Endothelial cell of umbilical vein (primary cell): ENCODE measurements at regions not wholly inside any gene's neighbourhood (a gene's known extent, or its start where the extent isn't known, plus 50 kb on each side); places are given as distances from the start of the nearest gene placed in this dataset.

Experiments used
- BruUV-seq: library from RNA; stranded (reverse); fragments of 400-500 nt; replicated peaks from 2 replicates; lab custom pipeline; 2021; lab: Mats Ljungman, UMichigan
- CTCF ChIA-PET: fragments of 300-600, 350-600 bp; sonication (Branson Sonifier 250); formaldehyde crosslinking; loops from one replicate; lab custom pipeline; 2021; ENCODE audit warnings: antibody characterized with exemption, inconsistent platforms; lab: Charles Lee
- POLR2A ChIA-PET: fragments of 300-600, 350-600 bp; sonication (Branson Sonifier 250); formaldehyde crosslinking; loops from one replicate; lab custom pipeline; 2021; ENCODE audit warnings: antibody characterized with exemption, inconsistent platforms; lab: Charles Lee
- DNase-seq: peaks from one replicate; pipeline ENCODE4 v3.0.0-alpha.2; 2011; ENCODE audit warnings: low read depth, low spot score
- FAIRE-seq: peaks from 2 replicates; lab custom pipeline; 2011; peaks lifted over from hg19 to GRCh38; lab: Jason Lieb, UNC
- H2AFZ ChIP-seq: 2 replicates; pipeline ENCODE4 v1.6.0; 2012; ENCODE audit warnings: low read depth, low read length, control low read depth, inconsistent platforms
- H3K27ac ChIP-seq: 2 replicates; pipeline ENCODE4 v1.5.1; 2011; ENCODE audit warnings: low read depth, mild to moderate bottlenecking, control low read depth, low read length, moderate library complexity; ENCODE audit not compliant: insufficient read depth
- H3K27me3 ChIP-seq, 2 experiments: 2 replicates each; pipeline versions ENCODE4 v1.6.0 to v1.6.1; 2011; ENCODE audit warnings: low read length in 2 of 2, mixed read lengths in 1 of 2; ENCODE audit not compliant: control insufficient read depth in 2 of 2, insufficient read depth in 2 of 2
- H3K36me3 ChIP-seq, 2 experiments: 2 replicates in 1 of 2; 3 replicates in 1 of 2; pipeline ENCODE4 v1.5.1; 2011; ENCODE audit warnings: low read length in 2 of 2, mild to moderate bottlenecking in 1 of 2, moderate library complexity in 1 of 2; ENCODE audit not compliant: control insufficient read depth in 2 of 2, insufficient read depth in 2 of 2; ENCODE audit errors: extremely low read depth in 1 of 2
- H3K4me1 ChIP-seq: 3 replicates; pipeline ENCODE4 v1.5.1; 2011; ENCODE audit warnings: mild to moderate bottlenecking, low read length; ENCODE audit not compliant: control insufficient read depth, insufficient read depth; ENCODE audit errors: extremely low read depth
- H3K4me2 ChIP-seq: 2 replicates; pipeline ENCODE4 v1.6.1; 2011; ENCODE audit warnings: low read length, control low read depth, mixed read lengths; ENCODE audit not compliant: insufficient read depth
- H3K4me3 ChIP-seq, 3 experiments: fragments of 200-600 bp in 1 of 3; sonication (generic), shearing (Covaris generic) in 1 of 3; replicated peaks in 1 of 3; 2 replicates each; pipeline ENCODE4 v1.5.1; 2011 to 2016; ENCODE audit warnings: control low read depth in 3 of 3, low read length in 3 of 3, mild to moderate bottlenecking in 2 of 3, inconsistent platforms in 1 of 3, low read depth in 1 of 3, moderate library complexity in 1 of 3; ENCODE audit not compliant: insufficient read depth in 1 of 3
- H3K79me2 ChIP-seq: 2 replicates; pipeline ENCODE4 v1.6.0; 2012; ENCODE audit warnings: low read length, inconsistent platforms; ENCODE audit not compliant: control insufficient read depth, insufficient read depth
- H3K9ac ChIP-seq: replicated peaks from 2 replicates; pipeline ENCODE3; 2011; ENCODE audit warnings: low read length, control low read depth; ENCODE audit not compliant: insufficient read depth; ENCODE audit errors: extremely low read depth
- H3K9me1 ChIP-seq: replicated peaks from 3 replicates; pipeline ENCODE4 v1.6.0; 2011; ENCODE audit warnings: mild to moderate bottlenecking, low read length; ENCODE audit not compliant: control insufficient read depth, insufficient read depth; ENCODE audit errors: extremely low read depth
- H3K9me3 ChIP-seq: replicated peaks from 2 replicates; pipeline ENCODE4 v1.5.1; 2012; ENCODE audit warnings: low read length, inconsistent platforms; ENCODE audit not compliant: control insufficient read depth, insufficient read depth
- H4K20me1 ChIP-seq: replicated peaks from 2 replicates; pipeline ENCODE3; 2011; ENCODE audit warnings: mild to moderate bottlenecking, low read length; ENCODE audit not compliant: control insufficient read depth, insufficient read depth; ENCODE audit errors: extremely low read depth
- EZH2 ChIP-seq: IDR thresholded peaks from 2 replicates; pipeline ENCODE4 v1.6.1; 2012; ENCODE audit warnings: borderline replicate concordance, low read depth, mild to moderate bottlenecking, moderate library complexity, low read length, inconsistent platforms; ENCODE audit not compliant: severe bottlenecking
- FOS ChIP-seq: IDR thresholded peaks from 2 replicates; pipeline ENCODE4 v1.6.1; 2011; ENCODE audit warnings: mild to moderate bottlenecking, low read length, moderate library complexity, borderline replicate concordance; ENCODE audit not compliant: insufficient read depth
- GATA2 ChIP-seq: IDR thresholded peaks from 2 replicates; pipeline ENCODE4 v1.7.0; 2011; ENCODE audit warnings: low read depth, mild to moderate bottlenecking, moderate library complexity, mixed read lengths, low read length; ENCODE audit not compliant: insufficient read length, insufficient read depth
- JUN ChIP-seq: IDR thresholded peaks from 2 replicates; pipeline ENCODE4 v1.6.1; 2011; ENCODE audit warnings: borderline replicate concordance, low read depth; ENCODE audit not compliant: insufficient read length, insufficient read depth
- MYC ChIP-seq: IDR thresholded peaks from one replicate; pipeline ENCODE4 v1.6.1; 2011; ENCODE audit warnings: mild to moderate bottlenecking, low read depth, low read length
- POLR2A ChIP-seq: IDR thresholded peaks from 2 replicates; pipeline ENCODE4 v1.6.1; 2012; ENCODE audit warnings: low read depth, mild to moderate bottlenecking, control low read depth, low read length
- POLR2AphosphoS5 ChIP-seq: IDR thresholded peaks from 2 replicates; pipeline ENCODE4 v1.6.1; 2012; ENCODE audit warnings: low read depth, mild to moderate bottlenecking, control low read depth, low read length, moderate library complexity; ENCODE audit not compliant: insufficient read depth
- dilution Hi-C: fragments of 300-500 bp; cut with MboI; formaldehyde crosslinking; loops from one replicate; pipeline ENCODE4 v1.15.0; 2019; ENCODE audit warnings: low sequenced_read_pairs; ENCODE audit not compliant: extremely low pct_ligation_motif_present
- intact Hi-C: fragments of 100-400 bp; cut with micrococcal nuclease; formaldehyde crosslinking; loops from one replicate; pipeline ENCODE4 v1.10.0; 2022
- TF ChIP-seq, protein P1 (sequence below): IDR thresholded peaks from 2 replicates; pipeline ENCODE4 v1.6.1; 2011; ENCODE audit not compliant: insufficient read depth, insufficient read length
- TF ChIP-seq, protein P2 (sequence below), 2 donors: IDR thresholded peaks; 1 replicate in 1 of 2; 2 replicates in 1 of 2; pipeline ENCODE4 v1.5.1; 2011; ENCODE audit warnings: low read length in 2 of 2, mild to moderate bottlenecking in 2 of 2, moderate library complexity in 2 of 2, control low read depth in 1 of 2, inconsistent platforms in 1 of 2, low read depth in 1 of 2; ENCODE audit not compliant: insufficient read depth in 1 of 2; ENCODE audit errors: extremely low read depth in 1 of 2

DNA sequence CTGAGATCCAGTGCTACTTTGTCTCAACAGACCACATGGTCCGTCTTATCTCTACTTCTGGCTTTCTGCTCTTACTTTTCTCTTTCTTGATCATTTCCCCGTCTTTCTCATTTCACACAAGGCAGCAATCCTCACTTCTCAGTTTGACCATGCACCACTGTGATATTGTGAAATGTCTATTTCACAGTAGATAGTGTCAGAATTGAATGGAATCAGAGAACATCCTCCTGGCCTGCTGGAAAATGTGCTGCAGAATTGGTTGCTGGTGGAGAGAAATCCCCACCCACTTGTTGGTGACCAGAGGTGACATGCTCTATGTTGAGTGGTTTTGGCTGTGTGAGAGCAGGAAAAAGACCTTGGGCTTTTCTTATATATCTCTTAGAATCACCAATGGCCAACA lies 57.8 kb upstream of the RCN1 start:
- no peak overlapping the region for H3K27ac ChIP-seq
- intact Hi-C loops: no loop called here
- H3K4me1 ChIP-seq: no peaks in the 10 kb centered on the region
- H3K36me3 ChIP-seq: no peaks in the 10 kb centered on the region
- DNase-seq (no peak), FAIRE-seq (no peak)
- TF ChIP-seq GATA2: no peak
- no peak for TF ChIP-seq POLR2A
- TF ChIP-seq, protein P1, sequence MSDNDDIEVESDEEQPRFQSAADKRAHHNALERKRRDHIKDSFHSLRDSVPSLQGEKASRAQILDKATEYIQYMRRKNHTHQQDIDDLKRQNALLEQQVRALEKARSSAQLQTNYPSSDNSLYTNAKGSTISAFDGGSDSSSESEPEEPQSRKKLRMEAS: no peak
- TF ChIP-seq JUN: no peak
- TF ChIP-seq MYC: no peak
- TF ChIP-seq FOS: no peak
- TF ChIP-seq EZH2: no peak
- TF ChIP-seq, protein P2, sequence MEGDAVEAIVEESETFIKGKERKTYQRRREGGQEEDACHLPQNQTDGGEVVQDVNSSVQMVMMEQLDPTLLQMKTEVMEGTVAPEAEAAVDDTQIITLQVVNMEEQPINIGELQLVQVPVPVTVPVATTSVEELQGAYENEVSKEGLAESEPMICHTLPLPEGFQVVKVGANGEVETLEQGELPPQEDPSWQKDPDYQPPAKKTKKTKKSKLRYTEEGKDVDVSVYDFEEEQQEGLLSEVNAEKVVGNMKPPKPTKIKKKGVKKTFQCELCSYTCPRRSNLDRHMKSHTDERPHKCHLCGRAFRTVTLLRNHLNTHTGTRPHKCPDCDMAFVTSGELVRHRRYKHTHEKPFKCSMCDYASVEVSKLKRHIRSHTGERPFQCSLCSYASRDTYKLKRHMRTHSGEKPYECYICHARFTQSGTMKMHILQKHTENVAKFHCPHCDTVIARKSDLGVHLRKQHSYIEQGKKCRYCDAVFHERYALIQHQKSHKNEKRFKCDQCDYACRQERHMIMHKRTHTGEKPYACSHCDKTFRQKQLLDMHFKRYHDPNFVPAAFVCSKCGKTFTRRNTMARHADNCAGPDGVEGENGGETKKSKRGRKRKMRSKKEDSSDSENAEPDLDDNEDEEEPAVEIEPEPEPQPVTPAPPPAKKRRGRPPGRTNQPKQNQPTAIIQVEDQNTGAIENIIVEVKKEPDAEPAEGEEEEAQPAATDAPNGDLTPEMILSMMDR (IDR thresholded peaks at IDR 0.05; ENCODE audit: extremely low read depth in 1 of 2, insufficient read depth in 1 of 2, low read depth in 1 of 2, low read length in 2 of 2): no peak
- TF ChIP-seq POLR2AphosphoS5: no peak
- H3K9me3 ChIP-seq: no peaks in the 10 kb centered on the region
- H3K4me2 ChIP-seq: no peak overlapping the region
- ChIA-PET CTCF (no interaction called here), POLR2A (no interaction called here)
- BruUV-seq: no TSS peak
- peaks cover 0 to 2% of the 10 kb centered on the region in 2 experiments for H3K27me3 ChIP-seq
- no peaks in the 10 kb centered on the region for H3K79me2 ChIP-seq
- no peak overlapping the region for H2AFZ ChIP-seq
- no peaks in the 10 kb centered on the region for H3K9me1 ChIP-seq
- no peak overlapping the region for H3K4me3 ChIP-seq
- dilution Hi-C loops: loop anchor here (25.0 kb wide), 1 partner anchor 129 kb away; no protein-coding TSS in a partner anchor
- H4K20me1 ChIP-seq: no peaks in the 10 kb centered on the region
- no peak overlapping the region for H3K9ac ChIP-seq
